ENCODE measurements at regions not wholly inside any gene's neighbourhood (a gene's known extent, or its start where the extent isn't known, plus 50 kb on each side); places are given as distances from the start of the nearest gene placed in this dataset.

- TF ChIP-seq BACH2 (CRISPR knock-in tag; IDR thresholded peaks at IDR 0.05; ENCODE audit: borderline replicate concordance) (no peak), ARNTL (CRISPR knock-in tag; IDR thresholded peaks at IDR 0.05; ENCODE audit: borderline replicate concordance, low read depth) (no peak), CSRNP3 (CRISPR knock-in tag; IDR thresholded peaks at IDR 0.05) (no peak), CREB5 (CRISPR knock-in tag; IDR thresholded peaks at IDR 0.05; ENCODE audit: low read depth) (no peak), ZNF70 (CRISPR knock-in tag; IDR thresholded peaks at IDR 0.05) (no peak), TCF4 (CRISPR knock-in tag; IDR thresholded peaks at IDR 0.05; ENCODE audit: borderline replicate concordance) (no peak), CSDC2 (CRISPR knock-in tag; IDR thresholded peaks at IDR 0.05) (no peak), ZFP3 (CRISPR knock-in tag; IDR thresholded peaks at IDR 0.05) (no peak), POU6F1 (CRISPR knock-in tag; IDR thresholded peaks at IDR 0.05; ENCODE audit: borderline replicate concordance, low read depth) (no peak), ZFP30 (CRISPR knock-in tag; IDR thresholded peaks at IDR 0.05) (no peak)
- ATAC-seq: no peak
These were observed 338.1 kb downstream of the PRELID2 start for GRCh38 chr5:145497052-145497451.

- ATAC-seq: peak; percentile 99
- TF ChIP-seq TCF4 (CRISPR knock-in tag; IDR thresholded peaks at IDR 0.05; ENCODE audit: borderline replicate concordance): no peak
- TF ChIP-seq ISL1 (CRISPR knock-in tag; IDR thresholded peaks at IDR 0.05): peak; percentile 38
These were observed 339.4 kb downstream of the PRELID2 start for GRCh38 chr5:145495741-145496140.

GRCh38 chr5:145495196-145495595 lies 339.9 kb downstream of the PRELID2 start:
- ATAC-seq: peak; percentile 30
- no peak for TF ChIP-seq ZNF565 (CRISPR knock-in tag; conservative IDR thresholded peaks at IDR 0.05; ENCODE audit: low read depth)
- no peak for TF ChIP-seq SNAI2 (CRISPR knock-in tag; IDR thresholded peaks at IDR 0.05)
- TF ChIP-seq PATZ1 (CRISPR knock-in tag; IDR thresholded peaks at IDR 0.05; ENCODE audit: borderline replicate concordance): no peak
- TF ChIP-seq OSR1 (CRISPR knock-in tag; IDR thresholded peaks at IDR 0.05): no peak
- TF ChIP-seq TSHZ2 (CRISPR knock-in tag; IDR thresholded peaks at IDR 0.05): no peak
- no peak for TF ChIP-seq GLIS3 (CRISPR knock-in tag; IDR thresholded peaks at IDR 0.05)

GRCh38 chr5:145493435-145493834 lies 341.7 kb downstream of the PRELID2 start:
- no peak for ATAC-seq
- no peak for TF ChIP-seq ZFP3 (CRISPR knock-in tag; IDR thresholded peaks at IDR 0.05)
- no peak for TF ChIP-seq ZFP30 (CRISPR knock-in tag; IDR thresholded peaks at IDR 0.05)
- TF ChIP-seq BACH2 (CRISPR knock-in tag; IDR thresholded peaks at IDR 0.05; ENCODE audit: borderline replicate concordance): no peak
- no peak for TF ChIP-seq POU6F1 (CRISPR knock-in tag; IDR thresholded peaks at IDR 0.05; ENCODE audit: borderline replicate concordance, low read depth)
- TF ChIP-seq SNAI2 (CRISPR knock-in tag; IDR thresholded peaks at IDR 0.05): no peak
- TF ChIP-seq TCF4 (CRISPR knock-in tag; IDR thresholded peaks at IDR 0.05; ENCODE audit: borderline replicate concordance): no peak
- no peak for TF ChIP-seq ISL1 (CRISPR knock-in tag; IDR thresholded peaks at IDR 0.05)
- TF ChIP-seq PATZ1 (CRISPR knock-in tag; IDR thresholded peaks at IDR 0.05; ENCODE audit: borderline replicate concordance): no peak
- TF ChIP-seq GLIS3 (CRISPR knock-in tag; IDR thresholded peaks at IDR 0.05): no peak
- no peak for TF ChIP-seq PPARA (CRISPR knock-in tag; IDR thresholded peaks at IDR 0.05; ENCODE audit: borderline replicate concordance)
- no peak for TF ChIP-seq ZNF565 (CRISPR knock-in tag; conservative IDR thresholded peaks at IDR 0.05; ENCODE audit: low read depth)
- no peak for TF ChIP-seq ESRRG (CRISPR knock-in tag; IDR thresholded peaks at IDR 0.05)
- no peak for TF ChIP-seq RARB (CRISPR knock-in tag; IDR thresholded peaks at IDR 0.05)
- TF ChIP-seq ARNTL (CRISPR knock-in tag; IDR thresholded peaks at IDR 0.05; ENCODE audit: borderline replicate concordance, low read depth): no peak
- TF ChIP-seq CSDC2 (CRISPR knock-in tag; IDR thresholded peaks at IDR 0.05): no peak
- TF ChIP-seq ZNF8 (CRISPR knock-in tag; IDR thresholded peaks at IDR 0.05): no peak
